Endothelial cell of umbilical vein (primary cell): ENCODE measurements at regions not wholly inside any gene's neighbourhood (a gene's known extent, or its start where the extent isn't known, plus 50 kb on each side); places are given as distances from the start of the nearest gene placed in this dataset.

Source experiments
- BruUV-seq: library from RNA; stranded (reverse); fragments of 400-500 nt; replicated peaks from 2 replicates; lab custom pipeline; 2021; lab: Mats Ljungman, UMichigan
- CTCF ChIA-PET: fragments of 300-600, 350-600 bp; sonication (Branson Sonifier 250); formaldehyde crosslinking; loops from one replicate; lab custom pipeline; 2021; ENCODE audit warnings: antibody characterized with exemption, inconsistent platforms; lab: Charles Lee
- POLR2A ChIA-PET: fragments of 300-600, 350-600 bp; sonication (Branson Sonifier 250); formaldehyde crosslinking; loops from one replicate; lab custom pipeline; 2021; ENCODE audit warnings: antibody characterized with exemption, inconsistent platforms; lab: Charles Lee
- DNase-seq: peaks from one replicate; pipeline ENCODE4 v3.0.0-alpha.2; 2011; ENCODE audit warnings: low read depth, low spot score
- FAIRE-seq: peaks from 2 replicates; lab custom pipeline; 2011; peaks lifted over from hg19 to GRCh38; lab: Jason Lieb, UNC
- H2AFZ ChIP-seq: 2 replicates; pipeline ENCODE4 v1.6.0; 2012; ENCODE audit warnings: low read depth, low read length, control low read depth, inconsistent platforms
- H3K27ac ChIP-seq: 2 replicates; pipeline ENCODE4 v1.5.1; 2011; ENCODE audit warnings: low read depth, mild to moderate bottlenecking, control low read depth, low read length, moderate library complexity; ENCODE audit not compliant: insufficient read depth
- H3K27me3 ChIP-seq, 2 experiments: 2 replicates each; pipeline versions ENCODE4 v1.6.0 to v1.6.1; 2011; ENCODE audit warnings: low read length in 2 of 2, mixed read lengths in 1 of 2; ENCODE audit not compliant: control insufficient read depth in 2 of 2, insufficient read depth in 2 of 2
- H3K36me3 ChIP-seq, 2 experiments: 2 replicates in 1 of 2; 3 replicates in 1 of 2; pipeline ENCODE4 v1.5.1; 2011; ENCODE audit warnings: low read length in 2 of 2, mild to moderate bottlenecking in 1 of 2, moderate library complexity in 1 of 2; ENCODE audit not compliant: control insufficient read depth in 2 of 2, insufficient read depth in 2 of 2; ENCODE audit errors: extremely low read depth in 1 of 2
- H3K4me1 ChIP-seq: 3 replicates; pipeline ENCODE4 v1.5.1; 2011; ENCODE audit warnings: mild to moderate bottlenecking, low read length; ENCODE audit not compliant: control insufficient read depth, insufficient read depth; ENCODE audit errors: extremely low read depth
- H3K4me2 ChIP-seq: 2 replicates; pipeline ENCODE4 v1.6.1; 2011; ENCODE audit warnings: low read length, control low read depth, mixed read lengths; ENCODE audit not compliant: insufficient read depth
- H3K4me3 ChIP-seq, 3 experiments: fragments of 200-600 bp in 1 of 3; sonication (generic), shearing (Covaris generic) in 1 of 3; replicated peaks in 1 of 3; 2 replicates each; pipeline ENCODE4 v1.5.1; 2011 to 2016; ENCODE audit warnings: control low read depth in 3 of 3, low read length in 3 of 3, mild to moderate bottlenecking in 2 of 3, inconsistent platforms in 1 of 3, low read depth in 1 of 3, moderate library complexity in 1 of 3; ENCODE audit not compliant: insufficient read depth in 1 of 3
- H3K79me2 ChIP-seq: 2 replicates; pipeline ENCODE4 v1.6.0; 2012; ENCODE audit warnings: low read length, inconsistent platforms; ENCODE audit not compliant: control insufficient read depth, insufficient read depth
- H3K9ac ChIP-seq: replicated peaks from 2 replicates; pipeline ENCODE3; 2011; ENCODE audit warnings: low read length, control low read depth; ENCODE audit not compliant: insufficient read depth; ENCODE audit errors: extremely low read depth
- H3K9me1 ChIP-seq: replicated peaks from 3 replicates; pipeline ENCODE4 v1.6.0; 2011; ENCODE audit warnings: mild to moderate bottlenecking, low read length; ENCODE audit not compliant: control insufficient read depth, insufficient read depth; ENCODE audit errors: extremely low read depth
- H3K9me3 ChIP-seq: replicated peaks from 2 replicates; pipeline ENCODE4 v1.5.1; 2012; ENCODE audit warnings: low read length, inconsistent platforms; ENCODE audit not compliant: control insufficient read depth, insufficient read depth
- H4K20me1 ChIP-seq: replicated peaks from 2 replicates; pipeline ENCODE3; 2011; ENCODE audit warnings: mild to moderate bottlenecking, low read length; ENCODE audit not compliant: control insufficient read depth, insufficient read depth; ENCODE audit errors: extremely low read depth
- CTCF ChIP-seq, 2 donors: IDR thresholded peaks; 1 replicate in 1 of 2; 2 replicates in 1 of 2; pipeline ENCODE4 v1.5.1; 2011; ENCODE audit warnings: low read length in 2 of 2, mild to moderate bottlenecking in 2 of 2, moderate library complexity in 2 of 2, control low read depth in 1 of 2, inconsistent platforms in 1 of 2, low read depth in 1 of 2; ENCODE audit not compliant: insufficient read depth in 1 of 2; ENCODE audit errors: extremely low read depth in 1 of 2
- EZH2 ChIP-seq: IDR thresholded peaks from 2 replicates; pipeline ENCODE4 v1.6.1; 2012; ENCODE audit warnings: borderline replicate concordance, low read depth, mild to moderate bottlenecking, moderate library complexity, low read length, inconsistent platforms; ENCODE audit not compliant: severe bottlenecking
- FOS ChIP-seq: IDR thresholded peaks from 2 replicates; pipeline ENCODE4 v1.6.1; 2011; ENCODE audit warnings: mild to moderate bottlenecking, low read length, moderate library complexity, borderline replicate concordance; ENCODE audit not compliant: insufficient read depth
- GATA2 ChIP-seq: IDR thresholded peaks from 2 replicates; pipeline ENCODE4 v1.7.0; 2011; ENCODE audit warnings: low read depth, mild to moderate bottlenecking, moderate library complexity, mixed read lengths, low read length; ENCODE audit not compliant: insufficient read length, insufficient read depth
- MAX ChIP-seq: IDR thresholded peaks from 2 replicates; pipeline ENCODE4 v1.6.1; 2011; ENCODE audit not compliant: insufficient read depth, insufficient read length
- MYC ChIP-seq: IDR thresholded peaks from one replicate; pipeline ENCODE4 v1.6.1; 2011; ENCODE audit warnings: mild to moderate bottlenecking, low read depth, low read length
- POLR2A ChIP-seq: IDR thresholded peaks from 2 replicates; pipeline ENCODE4 v1.6.1; 2012; ENCODE audit warnings: low read depth, mild to moderate bottlenecking, control low read depth, low read length
- POLR2AphosphoS5 ChIP-seq: IDR thresholded peaks from 2 replicates; pipeline ENCODE4 v1.6.1; 2012; ENCODE audit warnings: low read depth, mild to moderate bottlenecking, control low read depth, low read length, moderate library complexity; ENCODE audit not compliant: insufficient read depth
- dilution Hi-C: fragments of 300-500 bp; cut with MboI; formaldehyde crosslinking; loops from one replicate; pipeline ENCODE4 v1.15.0; 2019; ENCODE audit warnings: low sequenced_read_pairs; ENCODE audit not compliant: extremely low pct_ligation_motif_present
- intact Hi-C: fragments of 100-400 bp; cut with micrococcal nuclease; formaldehyde crosslinking; loops from one replicate; pipeline ENCODE4 v1.10.0; 2022

- ChIA-PET CTCF (no interaction called here), POLR2A (no interaction called here)
- no peaks in the 10 kb centered on the region for H3K27me3 ChIP-seq
- no peaks in the 10 kb centered on the region for H4K20me1 ChIP-seq
- no peak overlapping the region for H3K4me3 ChIP-seq
- no peak overlapping the region for H3K27ac ChIP-seq
- no peaks in the 10 kb centered on the region for H3K36me3 ChIP-seq
- TF ChIP-seq POLR2A (no peak), CTCF (IDR thresholded peaks at IDR 0.05; ENCODE audit: extremely low read depth in 1 of 2, insufficient read depth in 1 of 2, low read depth in 1 of 2, low read length in 2 of 2) (no peak), EZH2 (no peak), POLR2AphosphoS5 (no peak), FOS (no peak), MAX (no peak), MYC (no peak), GATA2 (no peak)
- H3K79me2 ChIP-seq = no peaks in the 10 kb centered on the region
- no peak overlapping the region for H3K9ac ChIP-seq
- H3K9me1 ChIP-seq = no peaks in the 10 kb centered on the region
- H3K4me2 ChIP-seq = no peak overlapping the region
- H3K4me1 ChIP-seq = no peaks in the 10 kb centered on the region
- no TSS peak for BruUV-seq
- dilution Hi-C loops (no loop called here), intact Hi-C loops (no loop called here)
- H3K9me3 ChIP-seq = no peaks in the 10 kb centered on the region
- DNase-seq = no peak
- no peak for FAIRE-seq
- no peak overlapping the region for H2AFZ ChIP-seq
Observed at GRCh38 chr22:47245286-47245685, 482.8 kb downstream of the TBC1D22A start.
